HG03097 (cell line): ENCODE measurements at regions not wholly inside any gene's neighbourhood (a gene's known extent, or its start where the extent isn't known, plus 50 kb on each side); places are given as distances from the start of the nearest gene placed in this dataset.
"Not testable (repeated sequence)": the region's sequence is repeated elsewhere in the genome, so short reads cannot be mapped to it uniquely, and the experiment has no call there.

Source experiments
- ATAC-seq: cut with Tn5 transposase; IDR thresholded peaks from one replicate; pipeline ENCODE4 v1.9.1; 2021; ENCODE audit not compliant: unreplicated experiment, low FRiP score

GRCh38 chr4:165548702-165549101 is 169.9 kb downstream of the CPE start:
- ATAC-seq, result no peak

DNA sequence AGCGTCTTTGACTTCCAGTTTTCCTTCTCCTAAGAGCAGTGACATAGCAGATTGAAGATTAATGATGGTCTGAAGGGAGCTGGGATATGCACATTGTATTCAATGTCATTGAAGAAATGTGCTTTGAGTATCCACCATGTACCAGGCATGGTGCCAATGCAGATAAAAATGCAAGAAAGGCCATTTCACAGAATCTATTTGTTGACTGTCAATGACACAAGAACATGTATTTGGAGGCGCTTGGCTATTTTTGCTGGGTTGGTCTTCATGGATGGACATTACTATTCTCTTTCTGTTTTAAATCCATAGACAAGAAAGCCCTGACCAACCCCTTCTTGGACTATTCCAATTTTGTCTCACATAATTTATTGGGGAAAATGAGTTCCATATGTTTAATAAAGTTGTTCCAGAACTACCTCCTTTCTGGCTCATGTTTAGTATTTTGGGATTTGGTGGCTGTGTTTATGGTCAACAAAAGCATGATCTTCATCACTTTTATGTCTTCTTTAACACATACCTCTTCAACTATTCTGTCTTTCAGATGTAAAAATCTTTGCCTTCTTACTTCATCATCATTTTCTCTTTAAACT is 174.5 kb downstream of the CPE start:
- ATAC-seq, result no peak

- no peak for ATAC-seq
Measured at GRCh38 chr4:165555302-165555701, 176.5 kb downstream of the CPE start.

- ATAC-seq, result no peak
Measured at GRCh38 chr4:165556383-165556782, 177.6 kb downstream of the CPE start.

DNA sequence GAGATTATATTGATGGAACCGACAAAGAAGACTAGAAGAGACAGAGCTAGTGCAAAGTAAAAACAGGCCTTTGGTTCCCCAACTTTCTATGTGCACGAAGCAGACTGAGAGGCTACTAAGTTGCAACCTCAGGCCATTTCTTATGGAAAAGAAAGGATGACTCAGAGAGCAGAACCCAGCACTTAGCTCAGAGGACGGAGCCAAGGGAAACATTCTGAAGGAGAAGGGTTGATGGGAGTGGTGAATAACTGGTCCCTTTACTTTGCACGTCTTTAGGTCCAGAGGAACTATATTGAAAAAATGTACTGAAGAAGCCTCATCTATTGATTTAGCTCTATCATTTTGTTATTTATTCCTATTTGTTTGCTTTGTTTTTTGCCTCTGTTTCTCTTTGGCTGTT is 182.1 kb downstream of the CPE start:
- ATAC-seq, result no peak

DNA sequence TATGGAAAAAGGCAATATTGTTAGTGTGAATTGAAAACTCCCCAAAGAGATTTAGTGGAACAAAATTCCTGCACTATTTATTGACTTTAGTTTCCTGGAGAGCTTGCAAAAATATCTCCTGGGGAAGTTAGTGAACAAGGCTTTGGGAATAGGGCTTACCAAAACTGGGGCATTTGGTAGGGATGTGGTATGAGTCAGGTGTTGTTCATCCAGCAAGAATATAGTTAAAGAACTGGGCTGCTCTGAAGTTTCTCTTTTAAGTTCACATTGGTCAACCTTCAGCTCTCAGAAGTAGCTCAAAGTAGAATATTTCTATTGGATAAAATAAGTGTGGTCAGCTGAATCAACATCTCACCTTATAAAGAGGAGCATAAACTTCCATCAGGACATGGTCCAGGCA is 185.0 kb downstream of the CPE start:
- no peak for ATAC-seq

DNA sequence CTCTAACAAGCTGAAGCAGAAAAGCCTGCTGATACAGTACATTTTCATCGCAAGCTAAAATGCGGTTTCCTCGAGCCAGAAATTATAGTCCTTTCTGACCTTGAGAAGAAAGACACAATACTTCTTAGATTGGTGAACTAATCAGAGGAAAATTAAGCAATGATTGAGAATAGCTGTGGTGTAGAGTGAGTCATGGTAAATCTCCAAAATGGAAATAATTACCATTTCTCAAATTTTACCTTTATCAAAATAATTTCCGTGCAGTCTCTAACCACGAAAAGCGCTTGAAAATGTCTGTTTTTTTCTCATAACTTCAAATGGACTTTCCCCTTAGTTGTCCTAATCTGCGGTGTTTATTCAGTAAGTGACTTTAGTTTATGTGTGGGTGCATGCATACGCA is 190.2 kb downstream of the CPE start:
- ATAC-seq, result no peak

- not testable (repeated sequence) for ATAC-seq
Measured at GRCh38 chr4:165571476-165571875, 192.7 kb downstream of the CPE start.

DNA sequence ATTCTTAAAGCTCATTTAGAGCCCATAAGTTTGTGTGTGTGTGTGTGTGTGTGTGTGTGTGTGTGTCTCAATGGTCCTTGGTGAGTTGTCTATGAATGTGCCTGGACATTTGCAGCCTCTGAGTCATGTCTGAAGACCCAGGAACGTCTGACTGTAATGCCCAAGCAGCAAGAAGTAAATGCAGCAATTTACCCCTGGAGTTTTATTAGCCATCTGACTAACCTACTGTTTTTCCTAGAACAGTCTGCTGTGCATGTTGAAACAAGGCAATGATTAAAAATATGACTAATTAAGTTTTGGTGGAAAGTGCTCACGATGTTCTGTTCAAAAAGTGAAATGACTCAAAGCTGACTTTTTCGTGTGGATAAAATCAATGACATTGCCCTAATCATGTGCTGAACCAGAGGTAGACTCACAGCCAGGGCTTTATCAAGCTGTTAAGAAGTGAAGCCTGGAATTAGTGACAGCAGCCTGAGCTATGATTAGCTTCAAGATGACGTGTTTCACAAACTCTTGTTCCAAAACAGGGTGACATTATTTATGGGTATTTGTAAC is 201.6 kb downstream of the CPE start:
- no peak for ATAC-seq

DNA sequence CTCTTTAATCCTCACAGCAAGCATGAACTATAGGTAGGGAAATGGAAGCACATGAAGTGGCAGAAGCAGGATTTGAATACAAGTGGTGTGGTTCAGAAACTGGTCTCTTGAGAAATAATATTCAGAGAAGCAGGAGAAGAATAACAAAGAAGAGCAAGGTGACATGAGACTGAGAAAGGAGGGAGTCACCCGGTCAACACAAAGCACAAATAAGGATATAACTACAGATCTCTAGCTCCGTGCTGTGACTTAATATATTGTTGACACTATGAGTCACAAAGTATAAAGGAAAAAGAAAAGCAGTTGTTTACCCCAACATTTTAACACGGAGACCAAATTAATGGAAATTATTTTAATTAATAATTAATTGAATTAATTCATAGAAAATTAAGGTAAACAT is 204.5 kb downstream of the CPE start:
- ATAC-seq, result no peak

DNA sequence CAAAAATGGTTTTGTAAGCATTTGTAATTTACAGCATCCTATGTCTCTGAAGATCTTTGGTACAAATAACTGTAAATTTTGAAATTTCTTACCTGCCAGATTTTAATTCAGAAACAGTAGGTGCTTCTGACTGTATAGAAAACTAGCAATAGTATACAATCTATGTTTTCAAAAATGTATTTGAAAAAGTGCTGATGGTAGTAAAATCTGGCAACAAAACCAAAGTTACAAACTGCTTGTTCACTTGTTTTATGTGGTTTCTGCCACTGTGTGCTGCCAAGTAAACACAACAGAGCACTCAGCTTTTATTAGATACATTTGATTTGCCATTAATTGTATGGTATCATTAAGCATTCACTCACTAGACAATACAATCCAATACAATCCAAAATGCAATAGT is 206.1 kb downstream of the CPE start:
- ATAC-seq, result no peak

GRCh38 chr4:165588534-165589315 is 209.9 kb downstream of the CPE start:
- no peak for ATAC-seq

DNA sequence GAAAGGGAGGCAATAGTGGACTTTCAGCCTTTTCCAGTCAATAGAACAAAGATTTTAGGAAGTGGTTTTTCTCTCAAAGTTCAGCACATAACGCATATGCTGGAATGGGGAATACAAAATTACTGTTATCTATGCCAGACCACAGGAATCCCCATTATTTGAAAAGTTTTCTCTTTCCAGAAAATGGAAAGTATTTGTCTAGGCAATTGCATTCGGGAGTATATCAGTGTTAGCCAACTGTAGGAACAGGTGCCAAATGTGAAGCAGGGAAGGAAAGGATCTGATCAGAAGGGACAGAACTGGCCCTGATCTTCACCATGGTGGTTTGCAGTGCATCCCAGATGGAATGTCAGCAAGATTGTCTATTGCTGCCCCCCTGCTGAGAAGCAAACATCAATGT is 213.6 kb downstream of the CPE start:
- no peak for ATAC-seq

GRCh38 chr4:165597581-165598480 is 219.0 kb downstream of the CPE start:
- no peak for ATAC-seq

DNA sequence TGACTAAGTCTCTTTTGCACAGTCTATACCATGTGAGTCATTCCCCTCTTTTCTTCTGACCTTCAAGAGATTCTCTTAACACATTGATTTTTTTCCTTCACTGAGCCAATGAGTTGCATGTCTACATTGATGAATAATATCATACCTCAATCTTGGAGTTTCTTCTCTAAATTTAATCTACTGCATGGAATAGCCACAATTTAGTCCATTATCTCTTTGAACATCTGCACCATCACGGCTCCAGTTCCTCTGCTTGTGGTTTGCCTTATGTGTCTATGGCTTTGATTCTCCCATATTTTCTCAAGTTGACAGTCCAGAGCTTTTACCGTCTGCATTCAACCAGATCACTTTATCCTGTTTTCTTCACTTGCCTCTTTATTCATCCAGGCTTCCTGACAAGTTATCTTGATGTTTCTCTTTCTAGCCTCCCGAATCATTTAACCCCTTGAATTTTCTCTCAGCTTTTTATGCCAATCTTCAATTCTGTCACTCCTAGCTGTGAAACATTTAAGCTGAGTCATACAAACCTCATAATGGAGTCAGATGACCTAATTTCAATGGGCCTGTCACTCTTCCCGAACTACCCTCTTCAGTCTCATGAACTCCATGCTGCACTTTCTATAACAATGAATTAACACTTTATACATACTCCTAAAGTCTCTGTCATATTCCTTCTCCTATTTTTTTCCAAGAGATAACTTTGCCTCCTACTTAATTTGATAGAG is 222.3 kb downstream of the CPE start:
- ATAC-seq, result no peak

DNA sequence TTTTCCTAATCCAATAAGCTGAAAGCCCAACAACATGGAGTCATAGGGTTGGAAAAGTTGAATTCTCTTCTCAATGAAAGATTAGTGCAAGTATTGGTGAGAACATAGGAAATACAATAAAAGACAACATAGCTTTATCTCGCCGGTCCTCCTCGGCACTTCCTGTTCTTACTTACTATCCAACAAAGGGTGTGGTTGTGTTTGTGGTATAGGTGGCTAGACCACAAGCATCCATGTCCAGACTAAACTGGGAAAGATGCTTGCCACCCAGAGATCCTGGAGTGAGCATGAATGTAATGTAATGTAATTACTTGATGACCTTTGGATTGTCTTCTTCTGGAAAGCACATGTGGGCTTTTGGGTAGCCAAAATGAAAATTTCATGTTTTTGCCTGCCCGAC is 223.8 kb downstream of the CPE start:
- no peak for ATAC-seq

DNA sequence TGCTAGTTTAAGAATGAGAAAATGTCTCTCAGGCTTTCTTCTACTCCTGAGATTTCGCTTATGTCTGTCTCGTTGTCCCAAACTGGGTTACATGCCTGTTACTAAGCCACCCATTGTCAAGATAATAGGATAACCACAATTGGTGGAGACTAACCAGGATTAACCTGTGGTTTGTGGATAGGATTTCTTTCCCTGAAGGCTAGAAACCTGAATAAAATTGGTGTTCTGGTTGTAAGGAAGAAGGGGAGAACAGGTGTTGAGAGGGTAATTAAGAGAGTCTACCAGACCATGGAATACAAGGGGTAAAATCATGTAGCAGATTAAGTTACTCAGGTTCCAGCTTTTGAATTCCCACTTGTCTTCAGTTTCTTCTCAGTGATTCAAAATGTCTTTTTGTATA is 225.4 kb downstream of the CPE start:
- ATAC-seq, result no peak

DNA sequence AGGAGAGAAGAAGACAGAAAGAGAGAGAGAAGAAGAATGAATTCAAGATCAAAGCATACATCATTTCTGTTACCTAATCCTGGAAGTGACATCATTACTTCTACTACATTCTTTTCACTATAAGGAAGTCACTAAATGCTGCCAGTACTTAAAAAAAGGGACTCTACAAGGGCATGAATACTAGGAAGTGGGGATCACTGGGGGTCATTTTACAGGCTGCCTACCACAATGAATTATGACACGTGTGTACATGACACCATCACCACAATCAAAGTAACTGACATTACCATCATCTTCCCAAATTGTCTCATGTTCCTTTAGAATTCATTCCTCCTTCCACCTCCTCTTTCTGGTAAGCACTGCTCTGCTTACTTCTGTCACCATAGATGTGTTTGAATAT is 227.0 kb downstream of the CPE start:
- ATAC-seq, result no peak

- ATAC-seq, result no peak
Measured at GRCh38 chr4:165606465-165607205, 227.8 kb downstream of the CPE start.

- no peak for ATAC-seq
Measured at GRCh38 chr4:165609653-165610052, 230.8 kb downstream of the CPE start.
